Neural progenitor cell (in vitro differentiated cells): ENCODE measurements at regions not wholly inside any gene's neighbourhood (a gene's known extent, or its start where the extent isn't known, plus 50 kb on each side); places are given as distances from the start of the nearest gene placed in this dataset.

Experiments
- DNase-seq: peaks from one replicate; pipeline ENCODE4 v3.0.0-alpha.2; 2016; ENCODE audit warnings: low spot score
- H2AFZ ChIP-seq: fragments of 200-600 bp; sonication (generic); replicated peaks from 2 replicates; pipeline ENCODE4 v1.6.1; 2016; ENCODE audit warnings: antibody characterized with exemption
- H3F3A ChIP-seq: fragments of 200-600 bp; sonication (generic); 2 replicates; pipeline ENCODE4 v1.6.1; 2016; ENCODE audit warnings: antibody characterized with exemption, low read depth
- H3K27ac ChIP-seq: fragments of 200-600 bp; sonication (generic); 2 replicates; pipeline ENCODE4 v1.5.1; 2016; ENCODE audit warnings: mild to moderate bottlenecking
- H3K27me3 ChIP-seq: fragments of 200-600 bp; sonication (generic); 2 replicates; pipeline ENCODE4 v1.6.1; 2016; ENCODE audit warnings: mild to moderate bottlenecking, moderate library complexity
- H3K36me3 ChIP-seq: fragments of 200-600 bp; sonication (generic); 2 replicates; pipeline ENCODE4 v1.5.1; 2016
- H3K4me1 ChIP-seq: fragments of 200-600 bp; sonication (generic); 2 replicates; pipeline ENCODE4 v1.6.1; 2016; ENCODE audit warnings: mixed run types
- H3K4me2 ChIP-seq: fragments of 200-600 bp; sonication (generic); 2 replicates; pipeline ENCODE4 v1.6.1; 2016
- H3K4me3 ChIP-seq: fragments of 200-600 bp; sonication (generic); 2 replicates; pipeline ENCODE4 v1.5.1; 2016
- H3K79me2 ChIP-seq: fragments of 200-600 bp; sonication (generic); 2 replicates; pipeline ENCODE4 v1.6.1; 2016; ENCODE audit warnings: low read depth
- H3K9ac ChIP-seq: fragments of 200-600 bp; sonication (generic); 2 replicates; pipeline ENCODE4 v1.6.1; 2016
- H3K9me3 ChIP-seq: fragments of 200-600 bp; sonication (generic); 2 replicates; pipeline ENCODE4 v1.5.1; 2016; ENCODE audit warnings: low read depth
- H4K20me1 ChIP-seq: fragments of 200-600 bp; sonication (generic); 2 replicates; pipeline ENCODE4 v1.6.1; 2016; ENCODE audit warnings: low read depth
- H3K27ac Mint-ChIP-seq: 3 replicates; pipeline ENCODE4 v1.8.0; 2021; ENCODE audit warnings: mixed read lengths
- H3K27me3 Mint-ChIP-seq: 2 replicates; pipeline ENCODE4 v1.8.0; 2022; ENCODE audit warnings: low read depth, mild to moderate bottlenecking, inconsistent platforms, moderate library complexity, mixed read lengths; ENCODE audit not compliant: insufficient read depth
- H3K36me3 Mint-ChIP-seq: 3 replicates; pipeline ENCODE4 v1.8.0; 2021; ENCODE audit warnings: mixed read lengths
- H3K4me1 Mint-ChIP-seq: 3 replicates; pipeline ENCODE4 v1.8.0; 2021; ENCODE audit warnings: mixed read lengths
- H3K4me3 Mint-ChIP-seq: 3 replicates; pipeline ENCODE4 v1.8.0; 2021; ENCODE audit warnings: mild to moderate bottlenecking, moderate library complexity, mixed read lengths
- H3K9me3 Mint-ChIP-seq: 3 replicates; pipeline ENCODE4 v1.8.0; 2020; ENCODE audit warnings: mixed read lengths
- EZH2 ChIP-seq: fragments of 200-600 bp; sonication (generic); IDR thresholded peaks from 2 replicates; pipeline ENCODE4 v1.6.1; 2017; ENCODE audit warnings: antibody characterized with exemption, mild to moderate bottlenecking, moderate library complexity
- EZH2phosphoT487 ChIP-seq: fragments of 200-600 bp; sonication (generic); IDR thresholded peaks from 2 replicates; pipeline ENCODE4 v1.6.1; 2017; ENCODE audit warnings: antibody characterized with exemption
- TF ChIP-seq, protein P1 (sequence below): fragments of 200-600 bp; sonication (generic); IDR thresholded peaks from 2 replicates; pipeline ENCODE4 v1.5.1; 2017; ENCODE audit warnings: antibody characterized with exemption, mild to moderate bottlenecking

DNA sequence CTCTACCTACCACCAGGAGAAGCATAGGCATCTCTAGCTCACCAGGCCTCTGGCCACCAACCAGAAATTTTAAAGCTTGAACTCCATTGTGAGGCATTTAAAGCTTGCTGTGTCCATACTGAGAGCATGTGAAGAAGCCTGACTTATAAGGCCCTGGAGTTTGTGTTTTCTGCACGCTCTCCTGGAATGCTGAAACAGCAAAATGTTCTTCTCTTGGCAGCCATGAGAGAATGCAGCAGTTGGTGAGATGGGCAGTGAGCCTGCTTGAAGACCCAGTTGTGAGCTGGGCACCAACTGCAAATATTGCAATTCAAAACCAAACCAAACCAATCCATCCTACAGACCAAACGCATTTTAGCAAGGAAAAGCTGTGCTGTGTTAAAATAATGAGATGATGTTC lies 170.0 kb upstream of the IVNS1ABP start:
- no peaks in the 10 kb centered on the region for H3K36me3 ChIP-seq
- peaks cover 21% of the 10 kb centered on the region for H3K4me1 ChIP-seq
- no peaks in the 10 kb centered on the region for H3K79me2 ChIP-seq
- TF ChIP-seq EZH2phosphoT487 (no peak), EZH2 (no peak)
- TF ChIP-seq, protein P1, sequence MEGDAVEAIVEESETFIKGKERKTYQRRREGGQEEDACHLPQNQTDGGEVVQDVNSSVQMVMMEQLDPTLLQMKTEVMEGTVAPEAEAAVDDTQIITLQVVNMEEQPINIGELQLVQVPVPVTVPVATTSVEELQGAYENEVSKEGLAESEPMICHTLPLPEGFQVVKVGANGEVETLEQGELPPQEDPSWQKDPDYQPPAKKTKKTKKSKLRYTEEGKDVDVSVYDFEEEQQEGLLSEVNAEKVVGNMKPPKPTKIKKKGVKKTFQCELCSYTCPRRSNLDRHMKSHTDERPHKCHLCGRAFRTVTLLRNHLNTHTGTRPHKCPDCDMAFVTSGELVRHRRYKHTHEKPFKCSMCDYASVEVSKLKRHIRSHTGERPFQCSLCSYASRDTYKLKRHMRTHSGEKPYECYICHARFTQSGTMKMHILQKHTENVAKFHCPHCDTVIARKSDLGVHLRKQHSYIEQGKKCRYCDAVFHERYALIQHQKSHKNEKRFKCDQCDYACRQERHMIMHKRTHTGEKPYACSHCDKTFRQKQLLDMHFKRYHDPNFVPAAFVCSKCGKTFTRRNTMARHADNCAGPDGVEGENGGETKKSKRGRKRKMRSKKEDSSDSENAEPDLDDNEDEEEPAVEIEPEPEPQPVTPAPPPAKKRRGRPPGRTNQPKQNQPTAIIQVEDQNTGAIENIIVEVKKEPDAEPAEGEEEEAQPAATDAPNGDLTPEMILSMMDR: no peak
- H4K20me1 ChIP-seq: no peaks in the 10 kb centered on the region
- H3K4me2 ChIP-seq: no peak overlapping the region
- no peak overlapping the region for H3K4me3 ChIP-seq
- H3F3A ChIP-seq: peaks cover 5% of the 10 kb centered on the region
- no peak overlapping the region for H3K27ac ChIP-seq
- Mint-ChIP-seq H3K9me3 (peaks cover 3% of the 10 kb centered on the region), H3K36me3 (peaks cover 4% of the 10 kb centered on the region), H3K4me1 (peaks cover 44% of the 10 kb centered on the region), H3K27ac (no peak overlapping the region), H3K27me3 (peaks cover 7% of the 10 kb centered on the region), H3K4me3 (no peak overlapping the region)
- no peaks in the 10 kb centered on the region for H3K27me3 ChIP-seq
- no peak overlapping the region for H3K9ac ChIP-seq
- no peaks in the 10 kb centered on the region for H3K9me3 ChIP-seq
- no peak for DNase-seq
- H2AFZ ChIP-seq: no peak overlapping the region

DNA sequence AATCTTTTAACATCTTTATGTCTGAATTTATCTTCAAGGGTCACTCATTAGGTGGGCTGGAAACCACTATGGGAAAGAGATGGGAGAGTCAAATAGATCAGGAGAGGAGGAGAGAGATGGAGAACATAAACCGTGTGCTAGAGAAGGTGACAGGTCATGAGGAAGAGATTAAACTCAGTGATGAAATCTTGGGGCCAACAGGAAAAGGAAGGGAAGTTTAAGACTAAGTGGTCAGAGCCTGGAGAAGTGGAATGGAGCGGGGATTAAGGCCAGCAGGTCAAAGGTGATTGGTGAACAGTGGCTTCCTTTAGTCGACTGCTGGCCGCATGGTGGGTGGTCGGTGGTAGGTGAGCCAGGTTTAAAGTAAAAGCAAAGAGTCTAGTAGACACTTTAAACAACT lies 169.3 kb upstream of the IVNS1ABP start:
- Histone ChIP-seq H2AFZ (no peak overlapping the region), H3K9me3 (no peaks in the 10 kb centered on the region), H3K9ac (no peak overlapping the region), H3K4me1 (peaks cover 21% of the 10 kb centered on the region), H4K20me1 (no peaks in the 10 kb centered on the region), H3K4me2 (no peak overlapping the region), H3K27ac (no peak overlapping the region), H3K79me2 (no peaks in the 10 kb centered on the region), H3F3A (peaks cover 5% of the 10 kb centered on the region), H3K36me3 (no peaks in the 10 kb centered on the region), H3K27me3 (peaks cover 1% of the 10 kb centered on the region), H3K4me3 (no peak overlapping the region)
- no peak overlapping the region for H3K27ac Mint-ChIP-seq
- DNase-seq: peak; percentile 31
- peaks cover 4% of the 10 kb centered on the region for H3K36me3 Mint-ChIP-seq
- H3K4me3 Mint-ChIP-seq: no peak overlapping the region
- H3K27me3 Mint-ChIP-seq: peaks cover 7% of the 10 kb centered on the region
- H3K9me3 Mint-ChIP-seq: peaks cover 3% of the 10 kb centered on the region
- H3K4me1 Mint-ChIP-seq: peaks cover 44% of the 10 kb centered on the region
- TF ChIP-seq EZH2: no peak
- TF ChIP-seq EZH2phosphoT487: no peak
- TF ChIP-seq, protein P1: no peak

DNA sequence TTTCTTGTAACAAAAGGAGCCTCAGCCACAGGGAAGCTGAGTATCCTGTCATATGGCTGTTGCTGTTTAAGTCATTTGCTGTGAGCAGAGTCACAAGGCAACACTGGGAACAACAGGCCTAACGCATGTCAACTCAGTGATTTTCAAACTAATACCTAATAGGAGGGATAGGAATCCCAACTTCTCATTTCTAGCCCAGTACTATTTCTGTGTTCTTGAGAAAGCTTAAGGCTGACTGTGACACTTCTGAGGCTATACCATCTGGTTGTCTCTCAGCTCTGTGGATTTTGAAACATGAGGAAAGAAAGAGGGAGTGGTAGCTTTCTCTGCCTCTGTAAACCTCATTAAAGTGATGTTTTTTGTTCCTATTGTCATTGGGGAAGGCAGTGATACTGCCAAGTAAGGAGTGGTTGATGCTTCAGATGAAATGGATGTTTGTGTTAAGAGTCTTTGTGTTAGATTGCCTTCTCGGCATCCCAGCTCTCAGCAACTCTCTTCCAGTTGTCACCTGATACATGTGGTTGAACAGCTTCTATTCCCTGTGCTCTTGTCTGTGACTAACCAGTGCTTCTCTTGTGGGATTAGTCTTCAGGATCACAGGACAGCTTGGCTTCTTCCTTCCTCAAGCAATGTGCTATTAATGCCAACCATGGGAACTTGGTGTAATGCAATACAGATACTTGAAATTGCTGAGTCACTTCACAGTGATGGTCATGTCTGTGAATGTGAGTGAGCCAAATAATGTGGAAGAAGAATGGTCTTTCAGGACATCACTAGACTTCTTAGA lies 166.8 kb upstream of the IVNS1ABP start:
- H3K4me3 ChIP-seq: no peak overlapping the region
- Mint-ChIP-seq H3K36me3 (peaks cover 4% of the 10 kb centered on the region), H3K4me3 (no peak overlapping the region), H3K4me1 (peaks cover 64% of the 10 kb centered on the region), H3K27ac (no peak overlapping the region), H3K9me3 (peaks cover 6% of the 10 kb centered on the region), H3K27me3 (peaks cover 18% of the 10 kb centered on the region)
- peaks cover 9% of the 10 kb centered on the region for H3K27me3 ChIP-seq
- H3K4me2 ChIP-seq: no peak overlapping the region
- no peaks in the 10 kb centered on the region for H3K9me3 ChIP-seq
- peak overlapping the region; percentile 30 for H2AFZ ChIP-seq
- peak; percentile 39 for DNase-seq
- H3F3A ChIP-seq: peaks cover 5% of the 10 kb centered on the region
- no peaks in the 10 kb centered on the region for H4K20me1 ChIP-seq
- peaks cover 31% of the 10 kb centered on the region for H3K4me1 ChIP-seq
- H3K79me2 ChIP-seq: no peaks in the 10 kb centered on the region
- no peak overlapping the region for H3K9ac ChIP-seq
- no peak for TF ChIP-seq EZH2
- no peak for TF ChIP-seq EZH2phosphoT487
- TF ChIP-seq, protein P1: no peak
- H3K27ac ChIP-seq: no peak overlapping the region
- no peaks in the 10 kb centered on the region for H3K36me3 ChIP-seq
